T1000 (cell line): ENCODE measurements at regions not wholly inside any gene's neighbourhood (a gene's known extent, or its start where the extent isn't known, plus 50 kb on each side); places are given as distances from the start of the nearest gene placed in this dataset.
"Not testable (repeated sequence)": the region's sequence is repeated elsewhere in the genome, so short reads cannot be mapped to it uniquely, and the experiment has no call there.

ENCODE experiments used
- DNase-seq: peaks from one replicate; lab custom pipeline; 2025; ENCODE audit warnings: mixed read lengths; lab: John Stamatoyannopoulos, UW

GRCh38 chr20:55937283-55937682, 68.0 kb downstream of the CBLN4 start:
- DNase-seq: no peak

- DNase-seq: no peak
These were observed 69.1 kb downstream of the CBLN4 start for GRCh38 chr20:55936209-55936595.

GRCh38 chr20:55935448-55936208, 69.7 kb downstream of the CBLN4 start:
- DNase-seq: no peak

DNA sequence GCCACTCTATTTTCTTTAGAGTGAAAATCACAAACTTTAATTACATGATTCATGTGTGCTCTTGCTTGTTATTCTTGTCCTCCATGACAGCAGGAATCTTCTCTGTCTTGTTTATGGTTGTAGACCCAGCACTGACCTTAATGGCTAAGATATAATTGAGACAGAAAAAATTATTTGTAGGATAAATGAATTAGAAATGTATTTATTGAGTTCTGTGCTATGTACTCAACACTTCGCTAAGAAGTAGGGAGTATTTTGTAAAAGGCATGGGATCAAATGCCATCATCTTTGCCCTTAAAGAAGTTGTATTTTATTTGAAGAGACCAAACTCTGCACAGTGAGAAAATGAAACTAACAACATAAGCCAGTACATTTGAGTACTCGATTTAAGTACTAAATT, 71.2 kb downstream of the CBLN4 start:
- DNase-seq: no peak

GRCh38 chr20:55930876-55931275, 74.4 kb downstream of the CBLN4 start:
- DNase-seq: not testable (repeated sequence)

GRCh38 chr20:55928266-55928665, 77.1 kb downstream of the CBLN4 start:
- no peak for DNase-seq

DNA sequence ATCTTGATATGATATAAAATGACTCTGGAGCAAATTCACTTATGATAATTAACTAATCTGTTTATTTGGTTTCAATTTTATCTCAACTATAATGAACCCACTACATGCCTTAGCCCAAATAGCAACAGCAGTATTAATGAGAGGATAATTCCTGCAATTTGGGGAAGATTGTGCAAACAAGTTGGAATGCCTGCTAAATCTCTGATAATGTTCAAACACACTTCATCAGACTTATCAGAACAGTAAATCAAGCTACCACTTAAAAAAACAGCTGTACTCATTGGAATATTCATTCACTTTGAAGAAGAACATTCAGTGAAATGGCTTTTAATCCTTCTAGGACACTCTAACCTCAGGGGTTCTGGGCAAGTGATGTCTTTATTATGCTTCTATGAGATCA, 85.4 kb downstream of the CBLN4 start:
- DNase-seq: no peak

- no peak for DNase-seq
These were observed 86.0 kb downstream of the CBLN4 start for GRCh38 chr20:55919319-55919718.

DNA sequence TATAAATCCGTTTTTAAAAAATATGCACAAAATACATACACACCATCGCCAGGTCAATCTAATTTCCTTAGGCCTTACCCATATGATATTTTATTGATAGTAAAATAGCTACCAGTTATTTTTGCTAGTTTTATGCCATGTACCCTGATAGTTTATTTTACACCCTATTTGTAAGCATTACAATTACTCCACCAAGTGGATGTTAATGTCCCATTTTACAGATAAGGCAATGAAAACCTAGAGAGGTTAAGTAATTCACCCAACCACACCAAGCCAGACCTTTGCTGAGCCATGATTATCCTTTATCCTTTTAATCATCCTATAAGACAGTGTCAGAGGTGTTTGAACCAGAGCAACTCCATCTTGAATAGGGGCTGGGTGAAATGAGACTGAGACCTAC, 86.8 kb downstream of the CBLN4 start:
- DNase-seq: no peak

DNA sequence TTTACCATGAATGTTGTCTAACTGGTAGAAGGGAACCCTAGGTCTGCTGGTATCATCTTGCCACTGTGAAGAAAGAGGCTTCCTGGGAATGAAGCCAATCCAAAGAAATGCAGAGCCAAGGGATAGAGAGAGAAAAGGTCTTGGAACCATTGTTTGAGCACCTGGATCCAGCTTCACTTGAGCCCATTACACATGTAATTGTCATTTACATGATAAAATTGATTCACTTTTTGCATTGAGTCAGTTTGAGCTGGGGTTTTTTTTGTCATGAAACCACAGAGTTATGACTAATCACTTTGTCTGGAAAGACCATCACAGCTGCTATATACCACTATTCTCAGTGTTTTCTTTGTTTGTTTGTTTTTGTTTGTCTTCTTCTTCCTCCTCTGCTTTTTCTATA, 112.3 kb downstream of the CBLN4 start:
- no peak for DNase-seq

GRCh38 chr20:55888685-55889084, 116.6 kb downstream of the CBLN4 start:
- DNase-seq: no peak

DNA sequence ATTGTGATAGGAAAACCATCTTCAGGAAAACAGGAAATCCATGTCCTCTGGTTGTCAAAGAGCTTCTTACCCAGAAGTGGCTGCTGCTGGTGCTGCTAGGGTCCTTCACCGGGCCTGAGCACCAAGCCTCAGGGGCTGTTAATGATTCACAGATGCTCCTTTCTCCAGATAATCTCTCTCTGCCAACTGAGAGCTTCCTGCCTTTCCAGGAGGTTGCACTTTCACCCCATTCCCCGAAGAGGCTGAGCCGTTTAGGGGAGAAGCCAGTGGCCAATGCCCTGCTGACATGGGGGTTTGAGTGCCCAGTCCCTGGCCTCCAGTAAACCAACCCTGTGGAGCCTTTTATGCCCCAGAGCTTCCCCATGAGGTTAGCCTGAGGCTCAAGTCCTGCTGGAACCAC, 122.4 kb downstream of the CBLN4 start:
- no peak for DNase-seq

DNA sequence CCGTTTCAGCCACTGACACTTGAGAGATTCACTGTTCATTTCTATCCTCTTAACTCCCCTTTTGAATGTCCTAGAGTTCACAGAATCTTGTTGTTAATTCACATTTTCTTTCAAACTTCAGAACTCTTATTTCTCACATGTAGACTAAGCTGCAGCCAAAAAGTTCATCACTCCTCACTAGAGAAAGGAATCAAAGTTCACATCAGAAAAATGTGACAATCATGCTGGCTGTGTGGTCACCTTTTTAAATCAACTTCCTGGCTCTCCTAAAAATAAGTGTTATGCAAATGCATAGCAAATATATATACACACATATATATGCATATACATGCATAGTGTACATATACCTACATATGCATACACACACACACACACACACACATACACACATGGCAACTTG, 123.0 kb downstream of the CBLN4 start:
- DNase-seq: no peak

DNA sequence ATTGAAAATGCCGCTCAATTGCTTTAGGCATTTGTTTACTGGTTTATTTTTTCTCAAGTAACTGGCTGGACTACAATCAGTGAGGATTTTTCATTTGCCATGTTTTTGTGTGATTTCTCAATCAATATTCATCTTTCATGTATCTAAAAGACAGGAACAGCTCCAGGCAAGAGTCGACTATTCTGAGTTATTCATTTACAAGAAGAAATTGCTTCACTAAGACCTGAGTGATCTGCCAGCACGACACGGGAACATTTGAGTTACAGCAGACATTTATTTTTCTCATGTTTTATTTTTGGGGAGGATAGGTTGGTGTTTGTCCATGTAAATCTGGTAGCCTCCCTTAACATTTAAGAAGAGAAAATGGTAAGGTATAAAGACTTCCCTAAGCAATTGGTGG, 124.1 kb downstream of the CBLN4 start:
- no peak for DNase-seq

DNA sequence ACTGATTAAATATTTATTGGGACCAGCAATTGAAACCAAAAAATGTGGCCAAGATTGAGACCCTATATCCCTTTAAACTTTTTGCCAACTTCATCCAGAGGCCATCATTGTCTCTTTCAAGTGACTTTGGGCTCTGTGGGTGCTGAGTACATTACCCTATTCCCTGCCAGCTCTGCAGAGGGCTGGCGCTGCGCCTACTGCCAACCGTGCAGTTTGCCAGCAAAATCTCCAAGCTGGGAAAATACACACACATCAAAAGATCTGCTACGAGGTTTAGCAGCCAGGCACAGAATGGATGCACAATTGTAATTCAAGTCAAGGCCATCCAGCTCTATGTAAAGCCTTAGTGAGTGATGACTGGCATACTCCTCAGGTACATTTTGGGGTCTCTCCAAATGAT, 125.0 kb downstream of the CBLN4 start:
- DNase-seq: no peak

- no peak for DNase-seq
These were observed 150.3 kb downstream of the CBLN4 start for GRCh38 chr20:55855052-55855451.

DNA sequence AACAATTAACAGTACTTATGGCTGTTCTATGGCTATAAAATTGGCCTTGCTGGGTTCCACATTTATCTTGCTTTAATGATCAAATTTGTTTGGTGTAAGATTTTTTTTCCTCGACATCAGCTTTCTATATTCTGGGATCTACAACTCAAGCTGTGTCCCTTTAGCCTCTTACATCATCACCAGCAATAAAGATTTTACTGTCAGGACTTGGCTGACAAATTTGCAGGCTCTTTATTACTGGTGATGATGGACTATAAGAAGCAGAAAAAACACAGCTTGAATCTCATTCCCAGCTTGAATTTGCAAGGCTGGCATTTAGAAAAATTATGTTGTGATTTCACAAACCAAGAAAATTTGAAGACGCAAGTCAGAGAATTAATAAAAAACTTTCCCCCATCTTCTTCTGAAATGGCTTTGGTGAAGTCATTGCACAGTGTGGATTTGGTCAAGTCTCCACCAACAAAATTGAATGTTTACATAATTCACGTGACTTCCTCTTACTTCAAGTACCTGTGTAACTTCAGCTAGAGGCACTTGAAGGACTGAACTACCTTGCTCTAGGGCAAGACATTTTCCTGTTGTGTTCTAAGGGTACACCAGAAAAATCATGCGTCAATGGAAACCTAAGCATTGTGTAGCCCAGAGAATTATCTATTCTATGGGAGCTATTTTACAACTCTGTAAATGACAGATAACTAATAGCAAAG, 175.0 kb downstream of the CBLN4 start:
- DNase-seq: no peak

DNA sequence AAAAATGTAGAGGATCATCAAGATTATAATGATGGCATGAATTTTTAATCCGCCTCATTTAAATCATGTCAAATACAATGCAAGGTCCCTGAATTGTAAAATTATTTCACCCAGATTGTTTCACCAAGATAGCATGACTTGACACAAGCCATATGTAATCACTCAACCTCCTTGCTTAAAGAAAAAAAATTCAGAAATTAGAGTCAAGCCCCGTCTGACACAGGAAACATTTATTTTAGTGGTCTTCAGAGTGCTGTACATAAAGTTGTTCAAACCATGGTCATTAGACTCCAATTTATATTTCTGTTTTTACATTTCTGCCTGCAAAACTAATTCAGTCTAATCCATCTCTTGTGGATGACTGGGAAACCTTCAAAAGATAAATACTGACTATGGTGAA, 200.2 kb downstream of the CBLN4 start:
- no peak for DNase-seq

DNA sequence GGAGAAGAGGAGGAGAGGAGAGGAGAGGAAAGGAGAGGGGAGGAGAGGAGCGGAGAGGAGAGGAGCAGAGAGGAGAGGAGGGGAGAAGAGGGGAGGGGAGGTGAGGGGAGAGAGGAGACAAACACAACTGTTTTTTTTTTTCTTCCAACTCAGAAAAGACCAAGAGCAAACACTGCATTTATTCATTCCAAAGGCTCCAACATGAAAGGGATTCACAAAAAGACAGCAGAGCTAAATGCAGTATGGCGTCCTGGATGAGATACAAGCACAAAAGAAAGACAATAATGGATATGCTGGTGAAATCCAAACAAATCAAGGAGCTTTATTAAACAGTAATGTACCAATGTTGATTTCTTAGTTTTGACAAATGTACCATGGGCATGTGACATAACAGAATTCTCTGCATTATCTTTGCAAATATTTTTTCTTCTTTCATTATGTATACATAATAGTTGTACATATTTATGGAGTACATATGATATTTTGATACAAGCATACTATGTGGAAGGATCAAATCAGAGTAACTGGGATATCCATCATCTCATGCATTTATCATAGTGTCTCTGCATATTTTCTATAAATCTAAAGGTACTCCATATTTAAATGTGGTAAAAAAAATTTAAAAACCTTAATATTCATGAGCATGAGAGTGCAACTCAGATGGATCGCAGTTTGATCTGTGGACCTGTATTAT, 204.6 kb downstream of the CBLN4 start:
- DNase-seq: no peak

- no peak for DNase-seq
These were observed 211.3 kb downstream of the CBLN4 start for GRCh38 chr20:55793986-55794385.

- no peak for DNase-seq
These were observed 213.3 kb downstream of the CBLN4 start for GRCh38 chr20:55792049-55792448.

GRCh38 chr20:55790178-55790577, 215.1 kb downstream of the CBLN4 start:
- no peak for DNase-seq

DNA sequence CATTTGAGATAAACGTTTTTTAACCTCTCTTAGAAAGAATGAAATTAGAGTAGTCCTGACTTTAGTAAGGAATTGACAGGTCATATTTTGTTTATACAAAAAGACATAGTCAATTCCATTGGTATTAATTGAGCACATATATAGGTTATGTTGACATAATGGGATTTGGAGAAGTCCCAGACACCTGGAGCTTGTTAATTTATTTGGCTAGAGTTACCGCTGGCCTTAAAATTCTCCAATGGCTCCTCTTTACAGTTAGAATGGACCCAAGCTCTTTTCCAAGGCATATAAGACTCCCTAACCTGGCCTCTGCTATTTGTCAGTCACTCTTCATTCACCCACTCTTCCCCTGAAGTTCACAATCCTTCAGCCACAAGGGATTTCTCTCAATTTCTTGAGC, 221.3 kb downstream of the CBLN4 start:
- no peak for DNase-seq
